Caco-2 (cell line): ENCODE measurements at regions not wholly inside any gene's neighbourhood (a gene's known extent, or its start where the extent isn't known, plus 50 kb on each side); places are given as distances from the start of the nearest gene placed in this dataset.

Experiments used
- BruUV-seq: library from RNA; stranded (reverse); fragments of 400-500 nt; replicated peaks from 2 replicates; lab custom pipeline; 2021; lab: Mats Ljungman, UMichigan
- CTCF ChIA-PET: fragments of 300-600 bp; sonication (Branson Sonifier 250); formaldehyde crosslinking; loops from one replicate; lab custom pipeline; 2022; ENCODE audit warnings: antibody characterized with exemption; lab: Charles Lee
- POLR2A ChIA-PET: fragments of 300-600 bp; sonication (Branson Sonifier 250); formaldehyde crosslinking; loops from one replicate; lab custom pipeline; 2022; ENCODE audit warnings: antibody characterized with exemption; lab: Charles Lee
- DNase-seq, 2 experiments: peaks; one replicate each; pipeline versions ENCODE4 v3.0.0 to v3.0.0-alpha.2; 2020 to 2022
- H3K27me3 ChIP-seq: replicated peaks from 2 replicates; pipeline ENCODE4 v1.6.0; 2011; ENCODE audit warnings: low read length; ENCODE audit not compliant: control insufficient read depth, insufficient read depth
- H3K36me3 ChIP-seq: 2 replicates; pipeline ENCODE4 v1.5.1; 2011; ENCODE audit warnings: low read length; ENCODE audit not compliant: control insufficient read depth, insufficient read depth
- H3K4me1 ChIP-seq: fragments of 250-450 bp; sonication (Bioruptor Pico); 2 replicates; pipeline ENCODE4 v1.5.1; 2020; ENCODE audit warnings: mild to moderate bottlenecking
- H3K4me3 ChIP-seq: 2 replicates; pipeline ENCODE4 v1.5.1; 2011; ENCODE audit warnings: low read depth, mild to moderate bottlenecking, control low read depth, low read length
- H3K9me3 ChIP-seq: fragments of 250-450 bp; sonication (Bioruptor Pico); 2 replicates; pipeline ENCODE4 v1.5.1; 2020; ENCODE audit warnings: mild to moderate bottlenecking, moderate library complexity
- H3K27ac Mint-ChIP-seq: one replicate; pipeline ENCODE4 v1.8.0; 2022; ENCODE audit warnings: mixed read lengths; ENCODE audit not compliant: unreplicated experiment
- H3K27me3 Mint-ChIP-seq: one replicate; pipeline ENCODE4 v1.8.0; 2022; ENCODE audit warnings: mixed read lengths; ENCODE audit not compliant: insufficient read depth, unreplicated experiment
- H3K36me3 Mint-ChIP-seq: one replicate; pipeline ENCODE4 v1.8.0; 2022; ENCODE audit warnings: mild to moderate bottlenecking, mixed read lengths; ENCODE audit not compliant: insufficient read depth, unreplicated experiment
- H3K4me1 Mint-ChIP-seq: one replicate; pipeline ENCODE4 v1.8.0; 2022; ENCODE audit warnings: low read depth, mixed read lengths; ENCODE audit not compliant: unreplicated experiment
- H3K4me3 Mint-ChIP-seq: one replicate; pipeline ENCODE4 v1.8.0; 2022; ENCODE audit warnings: mild to moderate bottlenecking, moderate library complexity, mixed read lengths; ENCODE audit not compliant: unreplicated experiment
- H3K9me3 Mint-ChIP-seq: one replicate; pipeline ENCODE4 v1.8.0; 2022; ENCODE audit warnings: mixed read lengths; ENCODE audit not compliant: unreplicated experiment
- intact Hi-C: fragments of 100-400 bp; cut with micrococcal nuclease; formaldehyde crosslinking; loops from one replicate; pipeline ENCODE4 v1.10.0; 2022; ENCODE audit not compliant: unreplicated experiment
- TF ChIP-seq, protein P1 (sequence below), 2 experiments: fragments of 200-600 bp in 1 of 2; IDR thresholded peaks; 1 replicate in 1 of 2; 2 replicates in 1 of 2; pipeline versions ENCODE4 v1.5.1 to v1.8.0; 2011 to 2022; ENCODE audit warnings: antibody characterized with exemption in 1 of 2, control low read depth in 1 of 2, inconsistent platforms in 1 of 2, low read depth in 1 of 2, low read length in 1 of 2, mild to moderate bottlenecking in 1 of 2, moderate library complexity in 1 of 2; ENCODE audit not compliant: insufficient read depth in 1 of 2, severe bottlenecking in 1 of 2, unreplicated experiment in 1 of 2

DNA sequence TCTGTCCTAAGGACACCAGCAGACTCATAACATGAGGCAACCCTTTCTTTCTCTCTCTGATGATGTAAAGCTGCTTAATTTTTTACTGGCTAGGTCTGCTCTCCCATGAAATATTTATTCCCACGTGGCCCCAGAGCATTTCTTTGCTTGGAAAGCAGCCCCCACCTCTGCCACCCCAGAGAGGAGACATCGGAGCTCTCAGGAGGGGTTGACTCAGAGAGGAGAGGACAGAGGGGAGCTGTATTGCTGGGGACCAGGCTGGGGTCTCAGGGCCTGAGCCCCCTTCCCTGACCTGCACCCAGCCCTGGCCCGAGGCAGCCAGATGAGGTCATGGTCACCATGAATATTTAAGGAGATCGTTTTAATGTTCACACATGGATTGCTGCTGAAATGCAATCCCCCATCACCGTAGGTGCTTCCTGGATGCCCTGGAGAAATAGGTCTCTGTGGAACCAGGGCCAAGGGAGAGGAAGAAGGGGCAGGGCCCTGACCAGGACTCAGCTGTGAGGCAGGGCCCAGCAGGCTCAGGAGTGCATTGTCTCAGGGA lies 117.5 kb downstream of the DLL1 start:
- ChIA-PET CTCF (no interaction called here), POLR2A (no interaction called here)
- no peaks in the 10 kb centered on the region for H3K27me3 ChIP-seq
- no peaks in the 10 kb centered on the region for H3K9me3 ChIP-seq
- no peaks in the 10 kb centered on the region for H3K36me3 ChIP-seq
- Mint-ChIP-seq H3K4me3 (no peak overlapping the region), H3K36me3 (peaks cover 25% of the 10 kb centered on the region), H3K9me3 (no peaks in the 10 kb centered on the region), H3K27me3 (no peaks in the 10 kb centered on the region), H3K4me1 (no peaks in the 10 kb centered on the region), H3K27ac (no peak overlapping the region)
- DNase-seq = no peak
- no TSS peak for BruUV-seq
- TF ChIP-seq, protein P1, sequence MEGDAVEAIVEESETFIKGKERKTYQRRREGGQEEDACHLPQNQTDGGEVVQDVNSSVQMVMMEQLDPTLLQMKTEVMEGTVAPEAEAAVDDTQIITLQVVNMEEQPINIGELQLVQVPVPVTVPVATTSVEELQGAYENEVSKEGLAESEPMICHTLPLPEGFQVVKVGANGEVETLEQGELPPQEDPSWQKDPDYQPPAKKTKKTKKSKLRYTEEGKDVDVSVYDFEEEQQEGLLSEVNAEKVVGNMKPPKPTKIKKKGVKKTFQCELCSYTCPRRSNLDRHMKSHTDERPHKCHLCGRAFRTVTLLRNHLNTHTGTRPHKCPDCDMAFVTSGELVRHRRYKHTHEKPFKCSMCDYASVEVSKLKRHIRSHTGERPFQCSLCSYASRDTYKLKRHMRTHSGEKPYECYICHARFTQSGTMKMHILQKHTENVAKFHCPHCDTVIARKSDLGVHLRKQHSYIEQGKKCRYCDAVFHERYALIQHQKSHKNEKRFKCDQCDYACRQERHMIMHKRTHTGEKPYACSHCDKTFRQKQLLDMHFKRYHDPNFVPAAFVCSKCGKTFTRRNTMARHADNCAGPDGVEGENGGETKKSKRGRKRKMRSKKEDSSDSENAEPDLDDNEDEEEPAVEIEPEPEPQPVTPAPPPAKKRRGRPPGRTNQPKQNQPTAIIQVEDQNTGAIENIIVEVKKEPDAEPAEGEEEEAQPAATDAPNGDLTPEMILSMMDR (IDR thresholded peaks at IDR 0.05; ENCODE audit: insufficient read depth in 1 of 2, low read depth in 1 of 2, low read length in 1 of 2, severe bottlenecking in 1 of 2, unreplicated experiment in 1 of 2) = no peak
- no peak overlapping the region for H3K4me3 ChIP-seq
- intact Hi-C loops = no loop called here
- no peaks in the 10 kb centered on the region for H3K4me1 ChIP-seq

DNA sequence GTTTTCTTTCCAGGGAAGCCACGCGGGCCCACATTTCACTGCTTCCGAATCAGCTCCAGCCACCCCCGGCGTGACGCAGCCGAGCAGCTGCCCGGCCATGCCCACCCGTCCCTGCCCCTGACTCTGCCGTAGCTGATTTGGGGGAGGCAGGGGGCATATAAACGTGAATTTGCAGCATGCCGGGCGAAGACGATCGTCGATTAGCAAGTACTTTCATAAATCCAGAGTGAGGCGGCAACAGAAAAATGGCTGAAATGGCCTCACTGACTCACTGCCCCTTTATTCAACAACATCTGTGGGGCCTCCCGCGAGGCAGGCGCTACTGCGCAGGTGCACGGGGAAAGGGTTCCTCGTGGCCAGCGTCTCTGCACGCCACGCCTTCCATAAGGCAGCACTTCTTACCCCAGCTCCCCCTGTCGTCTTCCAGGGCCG lies 118.0 kb downstream of the DLL1 start:
- Mint-ChIP-seq H3K4me1 (no peaks in the 10 kb centered on the region), H3K27ac (no peak overlapping the region), H3K36me3 (peaks cover 19% of the 10 kb centered on the region), H3K4me3 (no peak overlapping the region), H3K9me3 (no peaks in the 10 kb centered on the region), H3K27me3 (no peaks in the 10 kb centered on the region)
- no TSS peak for BruUV-seq
- H3K4me1 ChIP-seq = no peaks in the 10 kb centered on the region
- H3K27me3 ChIP-seq = no peaks in the 10 kb centered on the region
- no peak for DNase-seq
- ChIA-PET CTCF (no interaction called here), POLR2A (no interaction called here)
- no peaks in the 10 kb centered on the region for H3K36me3 ChIP-seq
- TF ChIP-seq, protein P1 (IDR thresholded peaks at IDR 0.05; ENCODE audit: insufficient read depth in 1 of 2, low read depth in 1 of 2, low read length in 1 of 2, severe bottlenecking in 1 of 2, unreplicated experiment in 1 of 2) = no peak
- no peaks in the 10 kb centered on the region for H3K9me3 ChIP-seq
- no peak overlapping the region for H3K4me3 ChIP-seq
- intact Hi-C loops = no loop called here

DNA sequence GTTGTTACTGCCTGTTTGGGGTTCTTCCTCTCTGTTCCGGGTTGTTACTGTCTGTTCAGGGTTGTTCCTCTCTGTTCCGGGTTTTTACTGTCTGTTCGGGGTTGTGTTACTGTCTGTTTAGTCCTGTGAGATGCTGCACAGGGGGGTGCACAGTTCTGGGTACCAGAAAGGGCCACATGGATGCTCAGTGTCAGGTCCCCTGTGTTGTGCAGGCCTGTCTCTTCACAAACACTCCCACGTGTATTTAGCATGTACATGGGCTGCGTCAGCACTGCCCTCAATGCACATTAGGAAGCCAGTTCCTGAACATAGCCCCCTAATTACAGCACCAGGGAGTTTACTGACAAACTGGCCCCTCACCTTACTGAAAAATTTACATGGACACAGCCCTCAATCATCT lies 118.5 kb downstream of the DLL1 start:
- TF ChIP-seq, protein P1 (IDR thresholded peaks at IDR 0.05; ENCODE audit: insufficient read depth in 1 of 2, low read depth in 1 of 2, low read length in 1 of 2, severe bottlenecking in 1 of 2, unreplicated experiment in 1 of 2) = no peak
- Histone ChIP-seq H3K4me3 (no peak overlapping the region), H3K9me3 (no peaks in the 10 kb centered on the region), H3K27me3 (no peaks in the 10 kb centered on the region), H3K36me3 (no peaks in the 10 kb centered on the region), H3K4me1 (no peaks in the 10 kb centered on the region)
- BruUV-seq = no TSS peak
- intact Hi-C loops = no loop called here
- H3K27me3 Mint-ChIP-seq = no peaks in the 10 kb centered on the region
- ChIA-PET POLR2A (no interaction called here), CTCF (no interaction called here)
- H3K27ac Mint-ChIP-seq = no peak overlapping the region
- H3K4me1 Mint-ChIP-seq = no peaks in the 10 kb centered on the region
- peaks cover 14% of the 10 kb centered on the region for H3K36me3 Mint-ChIP-seq
- no peak overlapping the region for H3K4me3 Mint-ChIP-seq
- H3K9me3 Mint-ChIP-seq = no peaks in the 10 kb centered on the region
- DNase-seq = peak in 1 of 2 experiments; percentile 4
